UCSD-AML1 (cell line): ENCODE measurements at regions not wholly inside any gene's neighbourhood (a gene's known extent, or its start where the extent isn't known, plus 50 kb on each side); places are given as distances from the start of the nearest gene placed in this dataset.
A peak's percentile ranks its signal among the peaks of the same experiment; 100 is the strongest.

Experiments used
- DNase-seq: peaks from one replicate; lab custom pipeline; 2025; ENCODE audit not compliant: unreplicated experiment; lab: John Stamatoyannopoulos, UW

DNA sequence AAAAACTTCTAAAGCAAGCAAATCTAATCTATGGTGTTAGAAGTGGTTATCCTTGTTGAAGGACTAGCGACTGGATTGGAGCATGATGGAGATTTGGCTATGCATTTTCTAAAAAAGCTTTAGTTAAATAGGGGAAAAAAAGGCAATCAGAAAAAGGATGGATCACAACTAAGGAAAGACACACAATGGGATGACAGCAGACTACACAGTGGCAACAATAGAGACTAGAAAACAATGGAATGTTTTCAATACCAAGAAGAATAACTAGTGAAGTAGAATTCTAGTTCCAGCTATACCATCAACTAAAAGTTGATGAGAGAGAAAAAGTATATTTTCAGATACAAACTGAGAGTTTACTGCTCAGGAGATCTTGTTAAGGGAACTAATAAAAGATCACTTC lies 605.8 kb downstream of the PTPRU start:
- DNase-seq, result no peak

DNA sequence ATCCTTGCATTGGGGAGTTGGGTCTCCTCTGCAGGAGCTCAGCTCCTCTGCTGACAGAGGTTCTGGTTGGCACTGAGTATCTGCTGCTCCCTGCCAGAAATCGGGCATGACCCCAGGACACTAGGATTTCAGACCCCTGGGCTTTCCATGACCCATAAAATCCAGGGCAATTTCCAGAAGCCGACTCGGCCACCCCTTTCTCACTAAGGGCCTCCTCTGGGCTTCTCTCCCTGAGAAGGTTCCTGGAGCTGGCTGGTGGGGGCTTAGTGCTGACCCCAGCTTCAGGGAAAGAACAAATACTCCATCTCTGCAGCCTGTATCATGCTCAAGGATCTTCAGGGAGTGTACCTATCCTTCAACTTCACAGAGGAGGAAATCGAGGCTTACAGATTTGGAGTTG lies 603.4 kb downstream of the PTPRU start:
- no peak for DNase-seq

DNA sequence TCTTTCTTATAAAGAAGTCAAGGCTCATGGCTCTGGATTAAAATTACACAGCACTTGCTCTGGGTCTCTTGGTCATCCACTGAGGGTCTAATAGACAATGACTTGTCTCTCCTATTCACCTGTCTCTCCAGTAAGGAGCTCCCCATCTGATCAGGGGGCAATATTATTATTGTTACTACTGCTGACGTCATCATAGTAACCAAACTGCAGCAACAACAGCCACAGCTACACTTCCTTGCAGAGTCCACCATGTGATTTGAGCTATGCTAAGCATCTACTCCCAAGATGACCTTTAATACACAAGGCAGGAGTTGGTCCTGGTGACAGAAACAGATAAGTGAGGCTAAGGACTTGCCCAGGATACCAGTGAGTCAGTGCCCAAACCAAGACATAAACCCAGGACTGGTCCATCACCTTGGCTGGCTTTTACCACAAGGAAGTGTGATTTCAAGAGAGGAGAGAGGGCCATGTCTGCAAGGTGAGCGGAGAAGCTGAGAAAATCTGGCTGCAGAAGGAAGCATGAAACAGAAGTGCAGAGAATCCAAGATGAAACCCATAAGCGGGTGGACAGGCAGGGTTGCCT lies 602.5 kb downstream of the PTPRU start:
- no peak for DNase-seq

DNA sequence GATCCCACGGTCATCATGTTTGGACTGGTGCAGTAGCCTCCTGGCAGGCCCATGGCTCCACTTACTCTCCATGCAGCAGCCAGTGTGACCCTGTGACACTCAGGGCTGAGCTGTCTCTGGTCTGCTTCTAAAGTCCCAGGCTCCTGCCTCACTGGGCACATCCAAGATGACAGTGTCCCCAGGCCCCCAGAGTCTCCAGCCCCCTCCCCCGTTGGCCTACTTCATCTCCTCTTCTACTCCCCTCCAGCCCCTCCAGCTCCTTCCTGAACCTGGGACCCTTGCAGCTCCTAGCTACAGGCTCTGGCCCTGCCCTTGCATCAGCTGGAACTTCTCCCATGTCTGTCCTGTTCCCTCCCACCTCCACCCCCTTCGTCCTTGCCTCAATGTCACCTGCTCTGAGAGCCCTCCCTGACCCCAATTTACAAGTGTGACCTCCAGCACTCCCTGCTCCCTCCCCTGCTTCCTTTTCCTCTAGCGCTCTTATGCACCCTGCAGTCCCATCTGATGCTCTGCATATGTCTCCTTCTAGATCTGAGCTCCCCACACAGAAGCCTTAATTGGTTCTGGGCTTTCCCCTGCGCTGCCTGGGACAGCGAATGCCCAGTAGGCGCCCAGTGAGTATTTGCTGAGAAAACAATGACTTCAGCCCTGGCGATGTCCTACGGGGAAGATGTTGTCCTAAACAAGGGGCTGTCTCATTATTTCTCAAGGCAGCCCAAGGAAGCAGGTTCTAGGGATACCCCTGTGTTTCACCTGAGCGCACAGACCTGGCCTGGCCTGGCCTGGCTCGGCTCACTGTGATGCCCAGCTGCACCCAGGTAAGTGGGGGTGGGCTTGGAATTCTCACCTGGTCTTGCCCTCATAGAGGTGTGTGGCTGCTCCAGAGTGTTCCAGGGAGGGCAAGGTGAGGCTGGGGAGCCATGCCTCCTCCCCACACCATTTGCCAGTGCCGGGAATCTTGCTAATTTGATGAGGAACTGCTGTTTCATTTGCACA lies 600.6 kb downstream of the PTPRU start:
- DNase-seq, result no peak

DNA sequence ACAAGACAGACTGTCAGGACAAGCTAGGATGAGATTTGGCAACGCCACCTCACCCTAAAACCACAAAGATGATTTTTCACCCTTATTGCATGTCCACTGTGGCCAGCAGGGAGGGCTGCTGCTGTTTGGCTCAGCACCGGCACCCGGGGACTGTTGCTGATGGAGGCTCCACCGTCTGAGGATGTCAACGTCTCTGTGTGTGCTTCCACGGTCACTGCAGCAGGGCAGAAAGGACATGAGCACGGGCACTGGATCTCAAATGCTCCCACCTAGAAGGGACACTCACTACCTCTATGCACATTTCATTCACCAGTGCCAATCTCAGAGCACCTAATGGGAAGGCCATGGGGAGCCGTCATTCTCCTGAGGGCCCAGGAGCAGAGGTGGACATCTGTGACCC lies 599.6 kb downstream of the PTPRU start:
- peak; percentile 37 for DNase-seq

DNA sequence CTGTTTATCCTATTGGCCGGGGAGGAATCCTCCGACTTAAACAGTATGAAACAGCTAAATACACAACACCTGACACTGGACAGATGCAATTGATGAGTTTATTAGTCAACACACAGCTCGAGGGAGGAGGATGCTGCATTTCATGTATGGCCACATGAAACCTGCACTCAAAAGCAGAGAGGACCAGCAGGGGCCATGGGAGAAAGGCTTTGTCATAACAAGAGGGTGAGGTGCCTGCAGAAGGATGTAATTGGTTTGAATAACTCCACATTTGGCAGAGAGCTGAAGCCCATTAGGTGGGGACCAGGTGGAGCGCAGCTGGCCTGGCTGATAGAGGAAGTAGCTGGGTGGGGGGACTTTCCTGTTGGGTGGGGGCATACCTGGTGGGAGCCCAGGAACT lies 599.1 kb downstream of the PTPRU start:
- DNase-seq, result no peak

DNA sequence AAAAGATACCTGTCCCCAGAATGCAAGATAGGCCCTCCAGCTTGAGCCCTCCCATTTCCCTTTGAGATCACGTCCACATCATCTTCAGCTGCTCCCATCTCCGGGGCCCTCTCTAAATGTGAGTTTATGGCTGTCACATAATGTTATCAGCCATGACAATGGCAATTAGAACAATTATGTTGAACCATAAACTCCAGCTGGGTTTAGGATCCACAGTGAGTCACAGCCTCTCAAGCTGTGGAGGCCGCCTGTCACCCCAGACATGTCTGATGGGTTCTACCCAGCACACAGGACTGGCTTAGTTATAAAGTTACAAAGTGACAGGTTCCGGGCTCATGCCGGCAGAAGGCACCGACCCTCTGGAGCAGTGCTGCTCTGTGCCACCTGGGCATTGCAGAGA lies 597.3 kb downstream of the PTPRU start:
- no peak for DNase-seq

DNA sequence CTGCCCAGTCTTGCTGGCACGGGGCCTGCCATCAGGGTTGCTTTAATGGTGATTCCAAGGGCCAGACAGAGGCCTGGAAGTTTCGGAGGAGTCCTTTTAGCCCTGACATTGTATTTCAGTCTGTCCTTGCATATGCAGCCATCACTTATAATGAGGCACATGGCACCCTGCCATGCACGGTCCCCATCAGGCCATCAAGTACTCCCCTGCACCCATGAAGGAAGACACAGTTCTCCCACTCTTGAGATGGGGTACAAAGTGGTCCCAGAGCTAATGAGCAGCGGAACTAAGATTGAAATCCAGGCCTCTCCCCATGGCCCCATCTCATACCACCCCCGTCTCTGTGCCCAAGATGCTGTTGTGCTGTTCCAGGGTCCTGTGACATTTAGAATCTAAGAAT lies 596.6 kb downstream of the PTPRU start:
- no peak for DNase-seq

DNA sequence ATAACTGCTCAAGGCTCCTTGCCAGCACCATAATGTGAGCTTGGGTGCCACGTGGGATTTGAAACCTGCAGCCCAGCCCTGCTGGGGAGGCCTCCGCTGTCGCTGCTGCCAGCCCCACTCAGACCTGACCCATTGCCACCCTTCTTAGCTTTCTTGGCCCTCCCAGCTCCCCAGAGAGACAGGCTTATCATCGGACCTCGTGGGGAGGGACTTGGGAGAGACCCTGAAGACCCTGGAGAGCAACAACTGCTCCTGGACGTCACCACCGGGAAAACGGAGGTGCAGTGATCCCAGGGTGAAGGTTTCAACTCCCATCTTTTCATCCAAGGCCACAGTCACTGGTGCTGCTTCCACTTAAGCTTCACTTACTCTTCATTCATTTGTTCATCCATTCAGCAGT lies 596.1 kb downstream of the PTPRU start:
- DNase-seq, result no peak

DNA sequence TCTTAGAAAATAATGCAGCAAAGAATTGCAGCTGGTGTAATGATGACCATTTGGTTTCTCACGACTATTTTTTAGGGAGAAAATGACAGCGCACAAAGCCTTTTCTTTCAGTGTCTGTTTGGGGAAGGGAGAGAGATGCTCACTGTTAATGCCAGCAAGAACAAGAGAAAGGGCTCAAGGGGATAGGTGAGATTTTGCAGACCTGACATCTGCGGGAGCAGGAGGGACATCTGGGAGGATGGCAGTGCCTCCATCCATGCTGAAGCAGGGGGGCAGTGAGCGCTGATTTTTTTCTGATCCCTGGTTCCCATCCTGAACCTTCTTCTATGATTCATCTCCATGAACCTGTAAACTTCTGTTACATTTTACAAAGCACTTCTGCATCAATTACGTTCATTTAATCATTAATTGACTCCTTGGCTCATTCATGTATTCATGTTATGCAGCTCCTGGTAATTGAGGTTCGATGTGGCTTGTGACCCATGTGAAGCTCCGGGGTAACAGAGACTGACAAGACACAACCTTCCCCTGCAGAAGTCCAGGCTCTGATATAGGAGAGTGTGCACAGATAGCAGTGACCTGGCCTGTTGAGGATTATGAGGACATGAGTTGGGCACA lies 595.3 kb downstream of the PTPRU start:
- DNase-seq, result no peak

DNA sequence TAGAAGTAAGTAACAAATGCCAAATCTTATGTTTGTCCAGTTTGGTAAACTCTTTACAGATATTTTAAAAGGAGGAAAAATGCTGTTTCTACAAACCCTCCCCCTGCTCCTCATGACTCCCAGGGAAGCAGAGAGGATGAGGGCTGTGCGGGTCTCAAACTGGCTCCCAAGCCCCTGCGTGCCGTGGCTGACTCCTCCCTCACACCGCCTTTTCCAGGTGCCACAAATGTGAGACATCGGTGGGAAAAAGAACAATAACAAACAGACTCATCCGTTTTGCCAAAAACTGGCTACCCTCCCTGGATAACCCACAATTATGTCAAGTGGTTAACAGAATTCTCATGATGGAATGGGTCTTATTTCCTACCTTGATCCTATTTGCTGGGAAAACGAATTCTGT lies 594.6 kb downstream of the PTPRU start:
- no peak for DNase-seq

DNA sequence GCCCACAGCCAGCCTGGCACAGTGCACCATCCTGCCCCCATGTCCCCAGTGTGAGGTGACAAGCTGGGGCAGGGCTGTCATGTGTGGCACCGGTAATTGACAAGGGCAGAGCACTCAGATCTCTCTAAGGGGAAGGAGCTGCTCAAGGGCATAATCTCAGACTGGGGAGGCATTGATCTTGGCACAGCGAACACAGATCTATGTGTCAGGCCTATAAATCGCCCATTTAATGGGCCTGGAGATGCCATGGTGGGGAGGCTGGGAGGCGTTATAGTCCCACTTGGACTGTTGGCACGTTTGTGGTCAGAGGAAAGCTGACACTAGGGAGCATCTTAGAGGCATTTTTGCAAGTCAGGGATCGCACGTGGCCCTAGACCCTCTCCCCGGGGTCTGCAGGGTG lies 594.1 kb downstream of the PTPRU start:
- DNase-seq, result no peak

DNA sequence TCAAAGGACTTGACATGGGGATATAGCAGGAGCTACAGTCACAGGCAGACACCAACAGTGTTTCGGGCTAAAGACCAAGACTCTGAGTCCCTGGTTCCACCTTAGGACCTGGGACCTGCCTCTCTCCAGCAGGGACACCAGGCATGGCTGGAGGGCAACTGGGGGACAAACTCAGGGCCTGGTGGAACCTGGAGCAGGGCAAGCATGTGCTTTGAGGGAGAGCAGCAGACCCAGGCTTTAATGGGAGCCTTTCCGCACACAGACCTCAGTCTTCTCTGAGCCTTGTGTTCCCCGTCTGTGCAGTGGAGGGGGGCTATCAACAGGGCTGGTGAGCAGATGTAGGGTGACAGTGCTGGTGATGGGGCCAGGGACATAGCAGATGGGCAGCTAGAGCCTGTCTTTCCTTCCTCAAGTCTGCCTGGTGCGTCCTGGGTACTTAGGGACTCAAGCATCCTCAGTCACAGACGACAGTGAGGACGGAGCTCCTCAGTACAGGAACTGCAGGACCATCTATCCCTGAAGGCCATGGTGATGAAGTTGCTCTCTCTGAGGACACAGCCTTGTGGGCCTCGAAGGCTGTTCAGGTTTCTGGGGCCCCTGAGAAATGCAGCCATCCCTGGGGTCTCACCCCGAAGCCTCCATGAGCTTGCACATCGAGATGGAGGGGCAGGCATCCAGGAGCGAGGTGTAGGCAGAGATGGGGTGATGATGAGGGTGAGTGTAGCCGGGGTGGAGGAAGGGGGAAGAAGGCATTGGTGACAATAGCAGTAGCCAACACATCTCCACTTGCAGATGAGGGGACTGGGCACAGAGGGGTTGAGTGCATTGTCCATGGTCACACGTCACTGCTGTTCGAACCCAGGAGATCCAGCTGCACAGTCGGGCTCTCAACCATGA lies 593.4 kb downstream of the PTPRU start:
- DNase-seq, result no peak

DNA sequence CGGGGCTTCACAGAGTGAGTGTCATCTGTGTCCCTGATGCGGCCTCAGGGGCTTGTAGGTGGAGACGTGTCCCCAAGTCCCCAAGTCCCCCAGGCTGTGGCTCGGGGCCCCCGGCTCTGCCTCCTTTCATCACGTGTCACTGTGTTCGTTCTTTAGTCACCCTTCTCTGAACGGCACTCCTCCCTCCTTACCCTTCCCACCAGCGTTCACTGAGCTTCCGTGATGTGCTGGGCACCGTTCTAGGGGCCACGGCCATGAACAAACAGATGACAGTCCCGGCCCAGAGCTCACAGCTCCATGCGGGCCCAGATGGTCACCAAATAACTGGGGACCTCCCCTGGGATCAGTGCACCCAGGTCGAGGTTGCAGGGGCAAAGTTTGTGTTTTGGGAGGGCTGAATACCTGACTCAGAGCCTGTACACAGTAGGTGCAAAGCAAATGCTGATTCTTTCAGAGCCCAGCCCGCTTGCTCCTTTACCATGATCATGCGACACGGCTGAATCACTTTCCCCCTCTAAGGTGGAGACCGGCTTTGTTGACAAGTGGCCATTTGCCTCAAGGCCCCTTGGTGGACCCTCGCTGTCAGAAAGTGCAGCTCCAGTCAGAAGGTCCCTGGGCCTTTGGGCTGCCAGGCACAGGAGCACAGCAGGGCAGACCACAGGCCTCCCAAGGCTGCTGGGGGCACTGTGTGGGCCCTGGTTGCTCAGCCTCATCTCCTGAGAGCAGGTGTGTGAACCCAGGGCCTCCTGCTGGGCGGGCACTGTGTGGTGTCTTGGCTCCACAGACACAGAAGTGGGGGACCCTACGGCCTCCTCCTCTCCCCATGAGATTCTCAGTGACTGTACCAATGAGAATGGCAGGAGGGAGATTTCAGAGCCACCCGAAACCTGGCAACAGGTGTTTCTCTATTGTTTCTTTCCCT lies 592.5 kb downstream of the PTPRU start:
- DNase-seq, result no peak

DNA sequence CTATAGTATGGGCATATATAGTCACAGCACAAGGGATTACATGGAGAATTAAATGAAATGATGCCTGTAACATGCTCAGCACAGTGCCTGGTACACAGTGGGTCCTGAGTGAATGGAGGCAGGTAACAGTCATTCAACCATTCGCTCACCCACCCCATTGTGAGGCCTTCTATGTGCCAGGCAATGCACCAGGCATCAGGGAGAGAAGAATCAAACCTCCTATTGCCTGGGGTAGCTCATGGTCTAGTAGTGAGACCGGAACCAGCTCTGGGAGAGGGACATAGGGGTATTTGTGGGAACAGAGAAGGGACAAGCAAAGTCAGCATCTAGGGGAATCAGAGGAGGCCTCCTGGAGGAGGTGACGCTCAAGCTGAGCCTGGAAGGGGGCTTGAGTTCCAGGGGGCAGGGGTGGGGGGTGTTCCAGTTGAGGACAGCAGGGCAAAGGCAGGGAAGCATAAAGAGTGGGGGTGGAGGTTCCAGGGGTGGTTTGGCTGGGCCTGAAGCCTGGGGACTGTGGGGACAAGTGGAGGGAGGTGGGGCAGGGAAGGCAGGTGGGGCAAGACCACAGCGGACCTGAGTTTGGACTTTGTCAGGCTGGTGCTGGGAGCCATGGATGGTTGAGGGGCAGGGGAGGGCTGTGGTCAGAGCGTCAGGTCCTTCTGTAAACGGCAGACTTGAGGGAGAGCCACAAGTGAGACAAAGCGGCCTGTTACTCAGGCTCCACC lies 591.6 kb downstream of the PTPRU start:
- no peak for DNase-seq

DNA sequence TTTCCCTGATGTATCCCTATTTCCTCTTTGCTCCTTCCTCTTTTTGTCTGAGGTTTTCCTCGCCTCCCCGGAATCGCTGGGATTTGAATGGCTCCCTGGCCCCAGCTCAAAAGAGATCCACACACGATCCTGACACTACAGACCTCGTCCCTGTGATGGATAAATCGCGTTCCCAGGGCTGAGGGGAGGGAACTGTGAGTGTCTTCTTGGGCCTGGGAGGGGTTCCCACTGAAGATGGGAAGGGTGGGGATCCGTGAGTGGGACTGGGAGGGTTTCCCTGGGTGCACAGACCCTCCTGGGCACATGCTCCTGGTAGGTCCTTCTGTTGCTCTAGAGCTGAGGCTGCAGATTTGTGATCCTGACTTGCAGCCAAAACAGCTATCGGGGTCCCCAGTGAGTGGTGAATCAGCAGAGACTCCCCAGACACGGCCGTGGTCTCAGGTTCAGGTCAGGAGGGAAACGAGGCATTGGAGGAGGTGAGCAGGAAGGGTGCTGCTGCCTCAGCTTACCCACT lies 591.0 kb downstream of the PTPRU start:
- no peak for DNase-seq

DNA sequence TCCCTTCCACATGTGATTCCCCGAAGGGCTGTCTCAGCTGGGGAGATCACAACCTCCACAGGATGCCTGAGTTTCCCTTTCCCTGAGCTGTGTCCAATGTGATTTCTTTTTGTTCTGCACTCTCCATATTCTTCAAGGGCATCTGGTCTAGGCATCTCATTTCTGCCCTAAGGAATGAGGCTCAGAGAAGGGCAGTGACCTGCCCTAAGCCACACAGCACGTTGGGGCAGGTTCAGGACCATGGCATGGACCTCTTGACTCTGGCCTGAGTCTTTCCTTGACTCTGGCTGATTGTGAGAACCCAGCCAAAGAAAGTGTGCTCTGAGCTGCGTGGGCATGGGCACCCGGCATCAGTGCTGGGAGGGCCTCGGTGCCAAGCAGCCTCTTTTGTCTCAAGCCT lies 590.3 kb downstream of the PTPRU start:
- no peak for DNase-seq

DNA sequence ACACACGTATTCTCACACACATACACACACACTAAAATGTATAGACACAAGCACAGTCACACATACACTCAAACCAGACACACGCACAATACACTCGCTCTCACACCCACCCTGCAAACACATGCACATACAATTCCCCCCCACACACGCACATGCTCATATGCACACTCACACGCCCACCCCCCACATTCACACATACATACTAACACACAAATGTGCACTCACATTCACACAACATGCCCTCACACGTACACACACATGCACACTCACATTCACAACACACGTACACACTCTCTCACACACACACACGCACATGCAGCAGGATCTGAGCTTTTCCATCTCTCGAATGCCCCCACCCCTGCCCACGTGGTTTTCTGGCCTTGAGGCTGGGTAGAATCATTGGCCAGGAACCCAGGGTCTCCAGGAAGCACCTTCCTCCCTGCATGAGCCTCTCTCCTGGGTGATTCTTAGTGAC lies 589.7 kb downstream of the PTPRU start:
- DNase-seq, result no peak
